GM18870 (cell line): ENCODE measurements at regions not wholly inside any gene's neighbourhood (a gene's known extent, or its start where the extent isn't known, plus 50 kb on each side); places are given as distances from the start of the nearest gene placed in this dataset.
"Not testable (repeated sequence)": the region's sequence is repeated elsewhere in the genome, so short reads cannot be mapped to it uniquely, and the experiment has no call there.

Experiments
- ATAC-seq: cut with Tn5 transposase; IDR thresholded peaks from one replicate; pipeline ENCODE4 v1.9.1; 2021; ENCODE audit warnings: moderate library complexity; ENCODE audit not compliant: unreplicated experiment

DNA sequence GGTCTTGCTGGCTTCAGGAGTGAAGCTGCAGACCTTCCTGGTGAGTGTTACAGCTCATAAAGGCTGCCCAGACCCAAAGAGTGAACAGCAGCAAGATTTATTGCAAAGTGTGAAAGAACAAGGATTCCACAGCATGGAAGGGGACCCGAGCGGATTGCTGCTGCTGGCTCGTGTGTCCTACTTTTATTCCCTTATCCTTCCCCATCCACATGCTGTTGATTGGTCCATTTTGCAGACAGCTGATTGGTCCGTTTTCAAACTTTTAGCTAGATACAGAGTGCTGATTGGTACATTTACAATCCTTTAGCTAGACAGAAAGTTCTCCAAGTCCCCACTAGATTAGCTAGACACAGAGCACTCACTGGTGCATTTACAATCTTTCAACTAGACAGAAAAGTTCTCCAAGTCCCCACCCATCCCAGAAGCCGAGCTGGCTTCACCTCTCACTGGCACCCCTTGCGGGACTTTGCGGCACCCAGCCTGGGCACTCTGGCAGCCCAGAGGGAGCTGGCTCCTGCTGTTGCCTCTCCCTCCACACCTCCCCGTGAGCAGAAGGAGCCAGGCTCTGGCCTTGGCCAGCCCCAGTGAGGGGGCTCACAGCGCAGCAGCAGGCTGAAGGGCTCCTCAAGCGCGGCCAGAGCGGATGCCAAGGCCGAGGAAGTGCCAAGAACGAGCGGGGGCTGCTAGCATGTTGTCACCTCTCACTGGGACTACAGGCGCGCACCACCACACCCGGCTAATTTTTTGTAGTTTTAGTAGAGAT is 369.6 kb upstream of the POT1 start:
- ATAC-seq: no peak

DNA sequence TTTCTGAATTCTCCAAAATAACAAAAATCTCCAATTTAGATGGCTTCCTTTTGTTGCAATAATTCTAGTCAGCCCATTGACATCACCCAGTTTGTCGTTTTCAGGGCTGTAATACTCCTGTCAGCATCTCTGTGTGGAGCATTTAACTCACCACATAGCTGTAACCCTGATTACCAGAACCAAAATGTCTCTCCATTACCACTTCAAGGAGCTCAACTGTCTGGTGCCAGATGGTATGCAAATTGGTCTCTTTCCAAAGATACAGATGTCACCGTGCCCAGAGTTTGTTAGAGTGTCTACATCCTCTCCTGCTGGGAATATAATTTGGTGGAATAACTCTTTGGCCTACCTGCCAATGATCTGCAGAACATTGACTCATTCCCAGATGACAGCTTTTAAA is 350.3 kb upstream of the POT1 start:
- no peak for ATAC-seq

DNA sequence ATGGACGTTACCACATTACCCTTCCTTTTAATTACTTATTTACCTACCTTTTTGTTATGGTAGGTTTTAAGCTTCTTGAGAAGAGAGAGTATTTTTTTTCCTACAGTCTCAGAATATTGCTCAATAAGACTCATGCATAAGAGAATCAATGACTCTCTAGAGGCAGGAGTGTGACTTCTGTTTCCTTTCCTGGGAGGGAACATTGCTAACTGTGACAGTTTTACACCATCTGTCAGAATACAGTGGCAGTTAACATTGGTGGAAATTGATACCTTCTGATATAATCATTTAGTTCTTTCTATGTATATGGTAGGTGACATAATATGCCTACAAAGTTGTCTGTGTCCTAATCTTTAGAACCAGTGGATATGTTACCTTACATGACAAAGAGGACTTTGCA is 348.7 kb upstream of the POT1 start:
- no peak for ATAC-seq

DNA sequence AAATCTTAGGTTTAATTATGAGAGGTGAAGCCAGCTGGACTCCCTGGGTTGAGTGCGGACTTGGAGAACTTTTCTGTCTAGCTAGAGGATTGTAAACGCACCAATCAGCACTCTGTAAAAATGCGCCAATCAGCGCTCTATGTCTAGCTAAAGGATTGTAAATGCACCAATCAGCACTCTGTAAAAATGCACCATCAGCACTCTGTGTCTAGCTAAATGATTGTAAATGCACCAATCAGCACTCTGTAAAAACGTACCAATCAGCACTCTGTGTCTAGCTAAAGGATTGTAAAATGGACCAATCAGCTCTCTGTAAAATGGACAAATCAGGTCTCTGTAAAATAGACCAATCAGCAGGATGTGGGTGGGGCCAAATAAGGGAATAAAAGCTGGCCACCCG is 345.1 kb upstream of the POT1 start:
- not testable (repeated sequence) for ATAC-seq

DNA sequence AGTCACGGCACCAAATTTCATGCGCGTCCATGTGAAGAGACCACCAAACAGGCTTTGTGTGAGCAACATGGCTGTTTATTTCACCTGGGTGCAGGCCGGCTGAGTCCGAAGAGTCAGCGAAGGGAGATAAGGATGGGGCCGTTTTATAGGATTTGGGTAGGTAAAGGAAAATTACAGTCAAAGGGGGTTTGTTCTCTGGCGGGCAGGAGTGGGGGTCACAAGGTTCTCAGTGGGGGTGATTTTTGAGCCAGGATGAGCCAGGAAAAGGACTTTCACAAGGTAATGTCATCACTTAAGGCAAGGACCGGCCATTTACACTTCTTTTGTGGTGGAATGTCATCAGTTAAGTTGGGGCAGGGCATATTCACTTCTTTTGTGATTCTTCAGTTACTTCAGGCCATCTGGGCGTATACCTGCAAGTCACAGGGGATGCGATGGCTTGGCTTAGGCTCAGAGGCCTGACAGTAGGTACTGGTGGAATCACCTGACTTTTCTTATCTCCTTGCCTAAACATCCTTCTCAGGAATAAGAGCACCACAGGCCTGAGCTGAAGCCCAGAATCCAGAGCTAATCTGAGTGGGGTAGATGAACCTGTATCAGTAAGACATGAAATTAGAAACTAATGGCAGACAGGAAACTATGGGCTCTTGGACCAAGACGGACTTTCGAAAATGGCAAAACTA is 334.7 kb upstream of the POT1 start:
- ATAC-seq: not testable (repeated sequence)

DNA sequence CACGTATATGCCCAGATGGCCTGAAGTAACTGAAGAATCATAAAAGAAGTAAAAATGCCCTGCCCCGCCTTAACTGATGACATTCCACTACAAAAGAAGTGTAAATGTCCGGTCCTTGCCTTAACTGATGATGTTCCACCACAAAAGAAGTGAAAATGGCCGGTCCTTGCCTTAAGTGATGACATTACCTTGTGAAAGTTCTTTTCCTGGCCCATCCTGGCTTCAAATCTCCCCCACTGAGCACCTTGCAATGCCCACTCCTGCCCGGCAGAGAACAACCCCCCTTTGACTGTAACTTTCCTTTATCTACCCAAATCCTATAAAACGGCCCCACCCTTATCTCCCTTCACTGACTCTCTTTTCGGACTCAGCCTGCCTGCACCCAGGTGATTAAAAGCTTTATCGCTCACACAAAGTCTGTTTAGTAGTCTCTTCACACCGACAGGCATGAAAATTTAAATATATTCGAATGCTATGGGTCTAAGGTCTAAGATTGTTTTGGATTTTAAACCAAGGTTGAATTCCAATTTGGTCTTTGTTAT is 329.3 kb upstream of the POT1 start:
- ATAC-seq: not testable (repeated sequence)

DNA sequence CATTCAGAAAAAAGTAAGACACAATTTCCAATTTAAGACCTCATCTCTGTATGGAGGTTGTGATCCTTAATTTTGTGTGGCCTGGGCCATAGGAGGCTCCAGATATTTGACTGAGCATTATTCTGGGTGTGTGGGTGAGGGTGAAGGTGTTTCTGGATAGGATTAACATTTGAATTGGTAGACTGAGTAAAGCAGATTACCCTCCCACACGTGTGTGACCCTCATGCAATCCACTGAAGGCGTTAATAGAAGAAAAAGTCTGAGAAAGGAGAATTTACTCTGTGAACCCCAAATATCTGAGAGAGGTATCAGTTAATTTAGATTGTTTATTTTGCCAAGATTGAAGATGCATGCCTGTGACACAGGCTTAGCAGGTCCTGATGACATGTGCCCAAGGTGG is 328.0 kb upstream of the POT1 start:
- ATAC-seq: no peak

DNA sequence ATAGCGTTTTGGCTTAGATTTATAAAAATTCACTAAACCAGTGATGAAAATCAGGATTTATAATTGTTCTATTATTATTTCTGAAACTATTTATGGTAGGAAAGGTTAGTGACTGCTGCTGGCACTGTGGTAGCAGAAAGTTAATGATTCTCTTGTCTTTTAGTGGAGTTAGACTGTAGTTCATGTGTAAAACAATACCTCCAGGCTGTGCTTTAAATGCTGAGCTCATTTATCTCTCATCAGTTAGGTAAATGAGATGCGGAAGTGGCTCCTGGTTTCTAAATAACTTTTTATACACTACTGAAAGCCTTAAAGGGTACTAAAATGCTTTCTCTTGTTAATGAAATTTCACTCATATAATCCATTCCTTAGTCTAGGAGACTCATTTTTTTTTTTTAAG is 326.8 kb upstream of the POT1 start:
- ATAC-seq: no peak

DNA sequence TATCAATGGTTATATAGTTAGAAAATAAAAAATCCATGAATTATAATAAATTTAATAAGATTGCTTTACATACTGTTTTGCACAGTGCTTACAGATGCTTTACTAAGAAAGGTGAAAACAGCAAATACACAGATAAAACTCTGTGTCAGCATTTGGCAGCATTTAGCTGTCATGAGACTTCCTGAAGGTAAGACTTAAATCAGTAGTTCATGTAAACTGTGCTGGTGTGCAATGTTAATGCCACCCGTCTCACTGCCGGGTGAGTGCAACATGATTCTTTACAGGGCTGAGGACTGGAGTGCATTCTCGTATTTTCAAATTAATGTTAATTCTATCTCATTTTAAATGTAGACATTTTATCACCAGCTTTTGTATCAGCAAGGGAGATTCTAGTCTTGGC is 326.2 kb upstream of the POT1 start:
- no peak for ATAC-seq

DNA sequence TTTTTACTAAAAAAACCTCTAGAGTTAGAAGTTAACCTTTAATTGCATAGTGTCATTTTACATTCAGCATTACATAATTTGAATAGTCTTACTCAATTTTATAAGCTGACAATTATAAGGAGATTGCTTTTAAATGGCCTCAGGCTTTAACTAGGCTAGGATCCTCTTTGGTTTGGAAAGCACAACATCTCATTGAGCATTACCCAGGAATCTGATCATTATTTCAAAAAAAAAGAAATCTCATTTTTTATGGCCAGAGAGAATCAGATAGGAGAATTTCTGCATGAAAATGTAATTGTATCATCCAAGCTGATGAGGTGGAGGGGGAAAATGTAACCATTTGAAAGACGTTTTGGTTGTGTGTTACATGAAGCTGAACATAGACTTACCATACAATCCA is 324.9 kb upstream of the POT1 start:
- ATAC-seq: no peak

DNA sequence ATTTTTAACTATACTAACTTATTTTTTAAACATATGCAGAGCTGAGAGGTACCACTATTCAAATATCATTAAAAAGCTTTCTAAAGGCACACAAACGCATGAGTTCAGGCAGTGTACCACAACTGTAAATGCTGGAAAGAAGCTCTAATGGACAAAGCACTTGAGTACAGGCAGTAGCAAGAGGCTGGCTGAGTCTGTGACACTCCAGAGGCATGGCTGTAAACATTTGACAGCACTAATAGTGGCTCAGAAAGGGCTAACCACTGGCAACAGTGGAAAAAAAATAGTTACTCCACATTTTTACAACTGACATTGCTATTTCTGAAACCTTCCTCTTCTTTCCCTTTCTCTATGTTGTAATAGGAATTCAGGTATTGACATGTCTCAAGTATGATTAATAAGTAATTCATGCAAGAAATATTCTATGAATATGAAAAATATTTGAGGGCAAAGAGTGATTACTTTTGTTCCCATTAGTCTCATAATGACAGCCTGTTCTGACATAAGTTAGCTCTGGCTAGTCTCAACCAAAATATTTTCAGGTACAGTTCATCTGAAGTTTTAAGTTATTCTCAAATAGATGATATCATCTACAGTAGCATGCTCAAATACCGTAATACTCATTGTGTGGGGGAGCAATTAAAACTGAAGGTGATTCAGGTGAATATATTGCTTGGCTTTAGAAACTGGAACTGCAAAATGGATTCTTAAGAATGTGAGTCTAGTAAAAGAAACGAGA is 324.0 kb upstream of the POT1 start:
- no peak for ATAC-seq

DNA sequence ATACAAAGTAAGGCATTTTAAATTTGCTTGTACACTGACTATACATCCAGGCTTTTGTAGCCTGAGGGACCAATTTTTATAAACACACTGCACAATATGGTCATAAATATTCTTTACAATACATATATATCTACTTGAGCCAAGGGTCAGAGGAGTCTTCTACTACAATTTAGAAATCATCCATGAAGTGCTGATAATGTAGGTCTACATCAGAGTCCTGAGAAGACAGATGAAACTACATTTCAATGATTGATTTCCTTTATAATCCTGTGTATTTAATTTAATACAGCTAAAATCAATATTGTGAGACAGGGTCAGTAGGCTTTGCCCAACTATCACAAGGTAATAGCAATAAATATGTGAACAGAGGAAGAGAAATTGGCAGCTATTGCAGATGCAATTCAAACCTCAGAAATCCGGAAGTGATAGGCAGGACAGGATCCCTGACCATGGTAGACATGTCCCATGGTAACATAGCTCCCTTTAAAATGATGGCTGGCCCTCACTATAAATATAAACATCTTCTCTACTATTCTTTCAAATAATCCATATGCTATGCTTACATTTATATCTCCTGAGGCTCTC is 318.0 kb upstream of the POT1 start:
- ATAC-seq: no peak

DNA sequence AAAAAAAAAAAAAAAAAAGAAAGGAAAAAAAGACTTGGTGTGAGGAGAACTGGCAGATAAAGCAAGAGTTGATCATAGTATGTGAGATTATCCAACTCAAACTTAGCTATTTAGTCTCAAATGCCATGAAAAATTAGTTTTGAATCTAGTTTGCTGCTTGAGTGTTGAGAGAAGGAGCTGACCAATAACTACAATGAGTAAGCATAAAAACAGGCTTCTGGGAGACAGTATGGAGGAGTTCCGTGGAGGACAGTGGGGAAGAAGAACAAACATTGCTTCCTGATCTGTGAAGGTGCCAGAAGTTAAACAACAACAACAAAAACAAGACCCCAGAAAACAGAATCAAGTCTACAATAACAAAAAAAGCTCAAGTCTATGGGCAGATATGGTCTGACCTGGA is 317.1 kb upstream of the POT1 start:
- no peak for ATAC-seq

DNA sequence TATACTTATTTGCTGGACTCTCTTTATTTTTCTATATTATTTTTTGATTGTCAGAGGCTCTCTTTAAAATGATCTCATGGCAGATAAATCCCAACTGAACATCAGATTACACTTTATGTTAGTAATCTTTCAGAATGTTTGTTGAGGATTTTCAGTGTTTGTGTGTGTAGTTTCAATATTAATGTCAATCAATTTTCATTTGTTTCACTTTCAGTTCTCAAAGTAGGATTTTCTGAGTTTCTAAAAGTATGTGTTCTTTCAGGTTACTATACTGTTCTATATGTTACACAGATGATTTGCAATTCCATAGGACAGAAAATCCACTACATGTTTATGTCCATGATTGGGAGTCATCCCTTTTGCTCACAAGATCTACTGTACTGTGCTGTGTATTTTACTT is 311.9 kb upstream of the POT1 start:
- peak; percentile 70 for ATAC-seq

DNA sequence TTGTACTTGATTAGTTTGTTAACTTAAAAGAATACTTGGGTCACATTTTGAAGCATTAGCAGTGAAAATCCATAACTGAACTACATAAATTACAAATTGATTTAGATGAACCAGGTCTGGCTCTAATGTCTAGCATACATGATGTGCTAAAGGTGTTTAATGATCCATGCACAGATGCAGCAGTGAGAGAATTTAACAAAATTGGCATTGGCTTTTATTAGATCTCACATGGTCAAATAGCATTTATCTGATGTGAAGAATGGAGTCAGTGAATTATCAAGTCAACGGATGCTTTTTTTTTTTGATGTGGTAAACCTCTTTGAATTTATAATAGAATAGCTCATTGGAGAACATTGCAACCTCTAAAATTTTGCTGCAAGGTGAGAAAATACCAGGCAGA is 293.0 kb upstream of the POT1 start:
- no peak for ATAC-seq

DNA sequence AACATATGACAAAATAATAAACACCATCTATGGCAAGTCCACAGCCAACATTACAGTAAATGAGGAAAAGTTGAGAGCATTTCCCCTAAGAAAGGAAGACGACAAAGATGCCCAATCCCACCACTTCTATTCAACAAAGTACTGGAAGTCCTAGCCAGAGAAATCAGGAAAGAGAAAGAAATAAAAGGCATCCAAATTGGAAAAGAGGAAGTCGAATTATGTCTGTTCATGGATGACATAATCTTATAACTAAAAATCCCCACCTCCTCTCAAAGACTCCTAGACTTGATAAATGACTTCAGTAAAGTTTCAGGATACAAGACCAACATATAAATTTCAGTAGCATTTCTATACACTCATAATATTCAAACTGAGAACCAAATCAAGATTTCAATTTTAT is 288.5 kb upstream of the POT1 start:
- ATAC-seq: no peak

DNA sequence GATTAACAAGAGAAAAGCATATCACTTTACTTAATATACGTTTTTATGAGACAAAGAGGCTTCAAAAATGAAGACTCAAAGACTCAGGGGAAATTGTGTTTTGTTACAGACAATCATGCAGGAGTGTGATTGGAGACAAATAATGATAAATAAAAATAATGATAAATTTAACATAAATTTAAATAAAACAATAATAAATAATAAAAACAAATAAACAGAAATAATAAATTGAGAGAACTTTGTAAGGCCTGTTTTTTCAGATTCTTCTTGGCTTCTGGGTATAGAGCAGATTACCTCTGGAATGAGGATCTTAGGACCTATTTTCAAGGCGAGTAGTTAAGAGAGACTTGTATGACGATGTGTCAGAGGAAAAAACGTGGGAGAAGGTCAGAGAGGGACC is 271.4 kb upstream of the POT1 start:
- ATAC-seq: no peak

DNA sequence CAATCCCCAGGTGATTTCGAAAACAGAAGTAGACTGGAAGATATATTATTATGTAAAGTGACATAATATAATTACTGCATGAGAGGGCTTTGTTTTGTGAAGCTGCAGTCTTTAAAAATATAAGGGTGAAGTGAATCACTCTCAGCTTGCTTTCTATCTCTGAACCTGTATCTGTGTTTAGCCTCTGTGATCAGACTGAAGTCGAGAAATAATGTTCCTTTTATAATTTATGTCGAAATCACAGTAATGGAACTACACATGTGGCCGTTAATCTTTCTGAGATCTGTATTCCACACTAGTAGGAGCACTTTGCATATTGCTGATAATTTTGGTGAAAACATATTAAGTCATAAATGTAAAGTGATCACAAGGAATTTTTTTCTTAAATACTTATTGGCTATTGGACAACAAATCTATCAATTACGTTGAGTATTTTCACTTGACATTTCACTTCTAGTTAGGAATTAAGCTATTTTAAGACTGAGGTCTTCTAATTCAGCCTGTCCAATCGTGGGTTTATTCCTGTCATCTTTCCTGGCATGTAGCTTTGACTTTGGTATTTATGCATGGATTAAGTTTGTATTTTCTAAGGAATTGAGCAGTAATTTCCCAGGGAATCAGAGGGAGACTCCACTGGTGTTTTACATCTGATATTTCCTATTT is 268.2 kb upstream of the POT1 start:
- no peak for ATAC-seq

DNA sequence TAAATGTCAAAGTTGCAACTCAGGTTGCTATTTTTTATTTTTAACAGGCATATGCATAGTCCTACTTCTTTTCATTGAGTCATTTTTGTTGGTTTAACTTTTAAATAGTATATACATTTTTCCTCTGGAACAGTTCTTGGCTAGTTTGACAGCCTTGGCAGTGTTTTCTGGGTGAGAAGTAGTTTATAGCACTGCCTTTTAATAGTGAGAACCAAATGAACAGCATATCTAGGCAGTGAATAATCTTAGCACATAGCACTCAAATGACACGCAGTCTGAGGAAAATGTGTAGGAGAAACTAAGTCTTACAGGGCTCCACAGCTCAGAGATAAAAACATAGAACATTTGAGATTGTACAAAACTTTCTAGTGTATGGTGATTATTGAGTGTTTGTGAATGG is 265.5 kb upstream of the POT1 start:
- no peak for ATAC-seq

DNA sequence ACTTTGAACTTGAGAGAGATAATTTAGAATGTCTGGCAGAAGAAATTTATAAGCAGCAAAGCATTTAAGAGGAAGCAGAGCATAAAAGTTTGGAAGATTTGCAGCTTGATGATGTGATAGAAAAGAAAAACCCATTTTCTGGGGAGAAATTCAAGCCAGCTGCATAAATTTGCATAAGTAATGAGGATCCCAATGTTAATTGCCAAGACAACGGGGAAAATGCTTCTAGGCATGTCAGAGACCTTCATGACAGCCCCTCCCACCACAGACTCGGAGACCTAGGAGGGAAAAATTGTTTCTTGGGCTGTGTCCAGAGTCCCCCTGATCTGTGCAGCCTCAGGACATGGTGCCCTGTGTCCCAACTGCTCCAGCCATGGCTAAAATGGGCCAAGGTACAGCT is 263.6 kb upstream of the POT1 start:
- ATAC-seq: no peak

DNA sequence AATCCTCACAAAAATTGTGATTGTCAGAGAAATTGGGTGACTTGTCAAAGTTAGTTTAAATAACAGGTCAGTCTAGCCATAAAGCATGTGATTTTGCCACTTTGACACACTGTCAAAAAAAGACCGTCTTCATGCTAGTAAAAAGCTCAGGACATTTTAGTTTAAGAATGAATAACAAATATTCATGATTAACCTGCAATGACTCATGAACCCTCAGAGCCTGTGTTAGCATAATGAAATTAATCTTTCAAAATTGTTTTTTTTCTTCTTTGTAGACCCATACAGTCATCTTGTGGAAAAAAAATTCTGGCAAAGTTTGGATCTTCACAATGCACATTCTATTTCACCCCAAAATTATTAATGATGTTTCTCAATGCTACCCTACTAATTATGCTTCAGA is 255.2 kb upstream of the POT1 start:
- no peak for ATAC-seq
